D721Med (cell line): ENCODE measurements at regions not wholly inside any gene's neighbourhood (a gene's known extent, or its start where the extent isn't known, plus 50 kb on each side); places are given as distances from the start of the nearest gene placed in this dataset.

Source experiments
- DNase-seq: peaks from one replicate; pipeline ENCODE4 v3.0.0; 2011; ENCODE audit warnings: low spot score; ENCODE audit not compliant: insufficient read length
- FAIRE-seq: peaks from 2 replicates; lab custom pipeline; 2011; peaks lifted over from hg19 to GRCh38; lab: Jason Lieb, UNC
- TF ChIP-seq, protein P1 (sequence below): IDR thresholded peaks from 2 replicates; pipeline ENCODE4 v1.5.1; 2012; ENCODE audit warnings: mild to moderate bottlenecking, control low read depth; ENCODE audit not compliant: insufficient read depth; ENCODE audit errors: missing control alignments

DNA sequence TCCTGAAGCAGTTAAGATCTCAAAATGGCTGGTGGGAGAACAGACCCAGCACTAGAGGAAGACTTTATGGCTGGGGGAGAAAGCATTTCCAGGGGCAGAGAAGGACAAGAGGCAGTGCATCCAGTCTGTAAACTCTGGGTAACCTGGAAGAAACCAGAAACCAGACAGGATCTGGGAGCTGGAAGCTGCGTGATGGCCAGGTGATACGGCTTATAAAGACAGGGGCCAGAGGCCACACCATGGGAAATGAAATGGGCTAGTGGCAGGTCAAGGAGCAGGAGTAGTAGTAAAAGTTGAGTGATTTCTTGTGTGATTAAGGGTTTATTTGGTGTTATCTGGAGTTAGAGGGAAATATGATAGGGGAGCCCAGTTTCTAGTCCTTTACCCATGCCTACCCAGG, 144.7 kb upstream of the ARRDC4 start:
- TF ChIP-seq, protein P1, sequence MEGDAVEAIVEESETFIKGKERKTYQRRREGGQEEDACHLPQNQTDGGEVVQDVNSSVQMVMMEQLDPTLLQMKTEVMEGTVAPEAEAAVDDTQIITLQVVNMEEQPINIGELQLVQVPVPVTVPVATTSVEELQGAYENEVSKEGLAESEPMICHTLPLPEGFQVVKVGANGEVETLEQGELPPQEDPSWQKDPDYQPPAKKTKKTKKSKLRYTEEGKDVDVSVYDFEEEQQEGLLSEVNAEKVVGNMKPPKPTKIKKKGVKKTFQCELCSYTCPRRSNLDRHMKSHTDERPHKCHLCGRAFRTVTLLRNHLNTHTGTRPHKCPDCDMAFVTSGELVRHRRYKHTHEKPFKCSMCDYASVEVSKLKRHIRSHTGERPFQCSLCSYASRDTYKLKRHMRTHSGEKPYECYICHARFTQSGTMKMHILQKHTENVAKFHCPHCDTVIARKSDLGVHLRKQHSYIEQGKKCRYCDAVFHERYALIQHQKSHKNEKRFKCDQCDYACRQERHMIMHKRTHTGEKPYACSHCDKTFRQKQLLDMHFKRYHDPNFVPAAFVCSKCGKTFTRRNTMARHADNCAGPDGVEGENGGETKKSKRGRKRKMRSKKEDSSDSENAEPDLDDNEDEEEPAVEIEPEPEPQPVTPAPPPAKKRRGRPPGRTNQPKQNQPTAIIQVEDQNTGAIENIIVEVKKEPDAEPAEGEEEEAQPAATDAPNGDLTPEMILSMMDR = no peak
- no peak for FAIRE-seq
- no peak for DNase-seq

DNA sequence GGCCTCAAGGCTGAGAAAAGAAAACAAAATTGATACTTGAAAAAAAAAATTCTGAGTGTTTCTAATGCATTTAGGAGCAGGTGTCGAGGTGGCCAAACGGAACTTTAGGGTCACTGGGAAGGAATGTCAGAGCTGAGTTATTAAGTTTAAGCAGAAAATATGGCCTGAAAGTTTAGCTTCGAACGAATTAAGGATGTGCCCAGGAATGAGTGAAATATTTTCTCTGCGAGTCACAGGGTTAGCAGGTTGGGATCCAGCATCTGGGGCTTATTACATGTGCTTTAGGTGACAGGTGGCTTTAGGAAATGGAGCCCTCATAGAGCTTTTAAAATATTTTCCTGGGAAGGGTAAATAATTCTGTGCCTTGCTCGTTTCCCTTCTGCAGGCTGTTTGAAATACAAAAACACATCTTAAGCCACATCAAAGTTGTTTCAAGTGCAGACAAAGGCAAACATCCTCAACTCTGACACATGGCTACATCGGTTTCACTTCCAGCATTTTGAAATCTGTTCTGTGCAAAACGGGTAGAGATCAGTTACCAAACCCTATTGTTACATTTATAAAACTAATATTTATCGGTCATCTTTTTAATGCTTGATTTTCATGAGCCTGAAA, 143.1 kb upstream of the ARRDC4 start:
- no peak for FAIRE-seq
- TF ChIP-seq, protein P1 = no peak
- no peak for DNase-seq

DNA sequence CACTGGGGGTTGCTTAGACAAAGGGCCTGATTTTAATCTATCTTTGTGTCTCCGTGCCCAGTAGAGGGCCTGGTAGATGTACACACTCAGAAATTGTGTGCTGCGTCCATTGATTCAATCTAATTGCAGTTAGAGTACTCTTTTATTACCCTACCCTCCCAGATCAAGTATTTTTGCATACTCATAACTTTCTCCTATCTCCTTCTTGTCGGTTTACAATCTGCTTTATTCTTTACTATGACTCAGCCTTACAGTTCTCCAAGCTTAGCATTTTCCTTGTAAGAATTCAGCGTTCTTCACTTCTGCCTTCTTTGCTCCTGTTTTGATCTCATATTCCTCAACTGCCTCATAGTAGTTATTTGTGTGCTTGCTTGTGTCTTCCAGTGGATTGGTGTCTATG, 124.5 kb upstream of the ARRDC4 start:
- FAIRE-seq (no peak), DNase-seq (no peak)
- TF ChIP-seq, protein P1 = no peak

DNA sequence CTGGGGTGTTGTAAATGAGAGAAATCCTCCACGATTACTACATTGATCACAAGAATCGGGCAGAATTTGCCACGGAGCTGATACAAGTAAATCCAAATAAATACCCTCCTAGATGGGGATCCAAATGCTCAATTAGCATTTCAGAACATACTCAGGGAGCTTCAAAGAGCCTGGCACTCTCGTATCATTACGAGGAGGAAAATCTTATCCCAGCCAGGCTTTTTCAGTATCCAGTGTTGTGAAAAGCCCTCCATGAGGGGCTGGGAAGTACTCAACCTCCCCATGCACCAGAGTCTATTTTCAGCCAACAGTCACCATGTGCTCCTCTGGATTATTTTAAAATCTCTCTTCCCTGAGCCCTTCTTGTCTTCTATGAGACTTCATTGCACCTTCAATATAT, 122.6 kb upstream of the ARRDC4 start:
- DNase-seq (no peak), FAIRE-seq (no peak)
- TF ChIP-seq, protein P1 = no peak

DNA sequence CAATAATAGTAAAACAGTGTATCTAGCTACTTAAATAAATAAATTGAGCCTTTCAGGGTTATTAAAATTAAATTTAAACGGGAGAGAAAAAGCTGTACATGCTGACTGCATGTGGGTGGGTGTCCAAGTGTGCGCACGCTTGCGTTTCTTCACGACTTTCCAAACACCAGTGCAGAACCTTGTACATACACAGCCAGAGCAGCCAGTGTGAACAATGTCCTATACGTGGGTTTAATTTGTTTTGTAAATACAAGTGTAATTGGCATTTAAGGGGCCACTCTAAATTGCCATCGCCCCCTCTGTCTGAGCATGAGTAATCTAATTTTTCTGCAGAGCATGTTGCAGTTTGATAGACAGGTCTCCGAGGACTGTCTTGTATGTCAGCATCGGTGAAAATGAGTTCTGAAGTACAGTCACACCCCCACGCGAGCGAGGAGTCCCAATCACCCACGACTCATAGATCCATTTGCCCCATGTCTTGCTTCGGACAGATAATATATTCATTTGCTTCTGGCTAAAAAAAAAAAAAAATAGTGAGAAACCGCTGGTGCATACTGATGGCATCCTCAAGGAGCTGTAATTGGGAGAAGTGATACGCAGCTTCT, 121.8 kb upstream of the ARRDC4 start:
- DNase-seq = no peak
- TF ChIP-seq, protein P1 = no peak
- no peak for FAIRE-seq

DNA sequence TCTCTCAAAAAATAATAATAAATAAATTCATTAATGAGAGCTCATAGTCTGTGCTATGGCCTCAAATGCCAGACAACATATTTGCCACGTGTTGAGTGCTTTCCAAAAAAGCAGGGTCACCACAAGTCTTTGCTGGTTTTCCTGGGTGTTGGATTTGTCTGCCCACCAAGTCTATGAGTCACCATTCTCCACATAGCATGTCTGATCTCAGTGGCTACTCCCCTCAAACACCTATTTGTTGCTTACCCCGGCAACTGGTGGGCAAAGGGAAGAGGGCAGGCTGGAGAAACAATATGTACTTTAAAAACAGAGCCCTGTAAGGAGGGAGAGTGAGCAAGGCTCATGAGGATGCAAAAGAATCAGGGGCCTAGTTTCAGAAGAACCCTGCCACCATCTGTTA, 120.0 kb upstream of the ARRDC4 start:
- FAIRE-seq = no peak
- DNase-seq = no peak
- TF ChIP-seq, protein P1 = no peak

DNA sequence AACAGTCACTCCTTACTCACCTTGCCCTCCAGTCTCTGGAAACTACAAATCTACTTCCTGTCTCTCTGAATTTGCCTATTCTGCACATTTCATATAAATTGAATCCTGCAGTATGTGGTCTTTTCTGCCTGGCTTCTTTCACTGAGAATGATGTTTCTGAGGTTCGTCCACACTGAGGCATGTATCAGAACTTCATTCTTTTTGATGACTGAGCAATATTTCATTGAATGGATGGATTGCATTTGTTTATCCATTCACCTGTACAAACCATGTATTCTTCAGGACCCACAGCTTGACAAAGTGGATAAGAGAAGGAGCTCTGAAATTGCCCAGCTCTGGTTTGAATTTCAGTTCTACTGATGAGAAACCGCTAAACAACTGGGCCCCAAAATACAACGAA, 118.9 kb upstream of the ARRDC4 start:
- FAIRE-seq (no peak), DNase-seq (no peak)
- TF ChIP-seq, protein P1 = no peak
